HepG2 (cell line): ENCODE measurements at regions not wholly inside any gene's neighbourhood (a gene's known extent, or its start where the extent isn't known, plus 50 kb on each side); places are given as distances from the start of the nearest gene placed in this dataset.
"Not testable (repeated sequence)": the region's sequence is repeated elsewhere in the genome, so short reads cannot be mapped to it uniquely, and the experiment has no call there.

Experiments used
- ATAC-seq: fragments of 200-7000 bp; cut with Tn5 transposase; 3 replicates; pipeline ENCODE4 v1.9.1; 2020; ENCODE audit warnings: mild to moderate bottlenecking, moderate library complexity
- BruUV-seq: library from RNA; stranded (reverse); fragments of 400-500 nt; replicated peaks from 2 replicates; lab custom pipeline; 2021; lab: Mats Ljungman, UMichigan
- CTCF ChIA-PET: fragments of 300-600 bp; formaldehyde crosslinking; extraction: SDS; loops from one replicate; lab custom pipeline; 2021; ENCODE audit warnings: low total read pairs, inconsistent platforms, low intra/inter-chr PET ratio; lab: Yijun Ruan, JAX
- POLR2A ChIA-PET: fragments of 350-600 bp; sonication (Branson Sonifier 250); formaldehyde crosslinking; loops from one replicate; lab custom pipeline; 2020; ENCODE audit warnings: antibody characterized with exemption, inconsistent platforms; lab: Yijun Ruan, JAX
- DNase-seq: peaks from one replicate; pipeline ENCODE4 v3.0.0-alpha.2; 2015; ENCODE audit warnings: low spot score
- FAIRE-seq: peaks from 3 replicates; lab custom pipeline; 2011; peaks lifted over from hg19 to GRCh38; lab: Jason Lieb, UNC
- H2AFZ ChIP-seq: one replicate; pipeline ENCODE4 v1.6.1; 2011; ENCODE audit warnings: low read length, inconsistent platforms
- H3K27ac ChIP-seq: fragments of 300-600 bp; 3 replicates; pipeline ENCODE4 v1.8.0; 2011; ENCODE audit warnings: mixed run types, mild to moderate bottlenecking, mixed read lengths, low read length, inconsistent platforms; ENCODE audit not compliant: insufficient read depth; ENCODE audit errors: extremely low read length
- H3K27me3 ChIP-seq, 2 experiments: fragments of 200-600 bp in 1 of 2; 2 replicates in 1 of 2; 3 replicates in 1 of 2; pipeline versions ENCODE4 v1.6.0 to v1.8.0; 2011; ENCODE audit warnings: low read length in 2 of 2, mild to moderate bottlenecking in 2 of 2, moderate library complexity in 2 of 2, inconsistent platforms in 1 of 2; ENCODE audit not compliant: insufficient read depth in 2 of 2, control insufficient read depth in 1 of 2
- H3K36me3 ChIP-seq, 2 experiments: fragments of 200-600 bp in 1 of 2; replicated peaks in 1 of 2; 2 replicates in 1 of 2; 3 replicates in 1 of 2; pipeline versions ENCODE4 v1.5.1 to v1.8.0; 2011; ENCODE audit warnings: low read length in 2 of 2, inconsistent platforms in 1 of 2; ENCODE audit not compliant: insufficient read depth in 2 of 2, control insufficient read depth in 1 of 2
- H3K4me1 ChIP-seq: 2 replicates; pipeline ENCODE4 v1.5.1; 2012; ENCODE audit warnings: low read length, inconsistent platforms; ENCODE audit not compliant: insufficient read depth
- H3K4me2 ChIP-seq: 2 replicates; pipeline ENCODE4 v1.6.0; 2011; ENCODE audit warnings: low read depth, low read length, inconsistent platforms
- H3K4me3 ChIP-seq, 3 experiments: fragments of 200-600 bp in 1 of 3; sonication (generic), shearing (Covaris generic) in 1 of 3; replicated peaks in 1 of 3; 2 replicates each; pipeline ENCODE4 v1.5.1; 2011 to 2016; ENCODE audit warnings: low read length in 3 of 3, inconsistent platforms in 2 of 3, low read depth in 2 of 3, mild to moderate bottlenecking in 2 of 3, control low read depth in 1 of 3, mixed read lengths in 1 of 3; ENCODE audit not compliant: insufficient read depth in 1 of 3
- H3K79me2 ChIP-seq: one replicate; pipeline ENCODE4 v1.6.1; 2011; ENCODE audit warnings: low read length, inconsistent platforms; ENCODE audit not compliant: insufficient read depth
- H3K9ac ChIP-seq: 2 replicates; pipeline ENCODE4 v1.6.0; 2011; ENCODE audit warnings: mild to moderate bottlenecking, low read depth, low read length, inconsistent platforms; ENCODE audit not compliant: insufficient read depth
- H3K9me3 ChIP-seq: 2 replicates; pipeline ENCODE4 v1.5.1; 2012; ENCODE audit warnings: mild to moderate bottlenecking, low read length
- H4K20me1 ChIP-seq: 2 replicates; pipeline ENCODE4 v1.6.0; 2011; ENCODE audit warnings: inconsistent platforms, mild to moderate bottlenecking, low read length, moderate library complexity; ENCODE audit not compliant: insufficient read depth
- ERF ChIP-seq: IDR thresholded peaks from 2 replicates; pipeline ENCODE4 v1.6.1; 2018; ENCODE audit warnings: missing biosample characterization, missing genetic modification reagents
- FOSL1 ChIP-seq: sonication (generic); formaldehyde crosslinking; IDR thresholded peaks from 2 replicates; pipeline ENCODE4 v1.9.0; 2021; ENCODE audit warnings: missing genetic modification reagents, borderline replicate concordance
- FOXC1 ChIP-seq: sonication (generic); formaldehyde crosslinking; IDR thresholded peaks from 2 replicates; pipeline ENCODE4 v1.8.0; 2022; ENCODE audit warnings: mild to moderate bottlenecking, missing genetic modification reagents, borderline replicate concordance
- MAFG ChIP-seq: sonication (generic); formaldehyde crosslinking; IDR thresholded peaks from 2 replicates; pipeline ENCODE4 v1.5.1; 2020; ENCODE audit warnings: mild to moderate bottlenecking, missing genetic modification reagents
- RBAK ChIP-seq: sonication (generic); formaldehyde crosslinking; IDR thresholded peaks from 2 replicates; pipeline ENCODE4 v1.5.1; 2020; ENCODE audit warnings: mild to moderate bottlenecking, missing genetic modification reagents
- THAP11 ChIP-seq: IDR thresholded peaks from 2 replicates; pipeline ENCODE4 v1.6.1; 2016; ENCODE audit warnings: missing biosample characterization, missing genetic modification reagents
- ZBTB8A ChIP-seq: sonication (generic); formaldehyde crosslinking; IDR thresholded peaks from 2 replicates; pipeline ENCODE4 v1.4.0; 2020; ENCODE audit warnings: mild to moderate bottlenecking, low read depth, missing genetic modification reagents, borderline replicate concordance
- ZNF549 ChIP-seq: sonication (generic); formaldehyde crosslinking; IDR thresholded peaks from 2 replicates; pipeline ENCODE4 v1.5.0; 2020; ENCODE audit warnings: missing genetic modification reagents
- ZNF780A ChIP-seq: sonication (generic); formaldehyde crosslinking; IDR thresholded peaks from 2 replicates; pipeline ENCODE4 v1.8.0; 2022; ENCODE audit warnings: mild to moderate bottlenecking, missing genetic modification reagents, moderate library complexity
- ZSCAN5A ChIP-seq: sonication (generic); formaldehyde crosslinking; IDR thresholded peaks from 2 replicates; pipeline ENCODE4 v1.8.0; 2022; ENCODE audit warnings: mild to moderate bottlenecking, missing genetic modification reagents, borderline replicate concordance
- WGBS: methylation state at CpG from one replicate; pipeline ENCODE4 v1.1.6; 2017; ENCODE audit warnings: low lambda C conversion rate; 5-methylcytosine and 5-hydroxymethylcytosine counted together
- in situ Hi-C: cut with HindIII; loops from 2 replicates; pipeline ENCODE4 v1.10.0; 2017; ENCODE audit warnings: low pct_unique_long_range_greater_than_20kb; ENCODE audit not compliant: extremely low pct_ligation_motif_present
- intact Hi-C: fragments of 100-400 bp; cut with micrococcal nuclease; formaldehyde crosslinking; loops from one replicate; pipeline ENCODE4 v1.10.0; 2022; ENCODE audit not compliant: unreplicated experiment

- Histone ChIP-seq H3K4me3 (no peak overlapping the region), H4K20me1 (0 out of 2 replicates have a peak, but pooled peaks cover 2% of the 10 kb centered on the region), H3K4me1 (peaks cover 14% of the 10 kb centered on the region), H3K79me2 (peaks cover 2% of the 10 kb centered on the region), H3K27me3 (no peaks in the 10 kb centered on the region; a peak in 1 of 5 replicates), H2AFZ (no peak overlapping the region)
- TF ChIP-seq MAFG (no peak), THAP11 (CRISPR knock-in tag) (no peak), FOXC1 (CRISPR knock-in tag) (no peak), ZSCAN5A (CRISPR knock-in tag) (no peak), ZNF549 (CRISPR knock-in tag) (no peak), ZNF780A (CRISPR knock-in tag) (no peak), RBAK (CRISPR knock-in tag) (no peak), ERF (no peak), FOSL1 (CRISPR knock-in tag) (no peak), ZBTB8A (CRISPR knock-in tag) (no peak)
- TF ChIP-seq, all 625 proteins: peak for 0
- no peak for FAIRE-seq
- in situ Hi-C loops (no loop called here), intact Hi-C loops (no loop called here)
- ChIA-PET CTCF (no interaction called here), POLR2A (no interaction called here)
- Histone ChIP-seq H3K36me3 (no peaks in the 10 kb centered on the region), H3K4me2 (no peak overlapping the region), H3K9me3 (no peaks in the 10 kb centered on the region), H3K9ac (no peak overlapping the region), H3K27ac (no peak overlapping the region)
- no TSS peak for BruUV-seq
- ATAC-seq, result no peak
- no peak for DNase-seq
These were observed 135.8 kb upstream of the TMEM168 start for GRCh38 chr7:112926018-112926417.

- H3K27ac ChIP-seq, H3K4me1 ChIP-seq, in situ Hi-C loops, CTCF ChIA-PET, H3K79me2 ChIP-seq, FAIRE-seq, H3K36me3 ChIP-seq, H3K4me3 ChIP-seq, H3K9me3 ChIP-seq, BruUV-seq, H2AFZ ChIP-seq, H3K4me2 ChIP-seq, H4K20me1 ChIP-seq, intact Hi-C loops, ATAC-seq, DNase-seq, H3K9ac ChIP-seq, H3K27me3 ChIP-seq, POLR2A ChIA-PET: not testable (repeated sequence)
- WGBS, result 100% methylated on average over 3 of the region's 25 CpGs
These were observed 132.4 kb upstream of the TMEM168 start for GRCh38 chr7:112922546-112922945.

GRCh38 chr7:112916431-112916830 lies 126.2 kb upstream of the TMEM168 start:
- in situ Hi-C loops, H3K9me3 ChIP-seq, H3K4me1 ChIP-seq, H3K79me2 ChIP-seq, H3K36me3 ChIP-seq, CTCF ChIA-PET, FAIRE-seq, H3K4me2 ChIP-seq, POLR2A ChIA-PET, H3K27me3 ChIP-seq, ATAC-seq, H4K20me1 ChIP-seq, DNase-seq, H2AFZ ChIP-seq, H3K27ac ChIP-seq, H3K9ac ChIP-seq, H3K4me3 ChIP-seq, BruUV-seq: not testable (repeated sequence)
- intact Hi-C loops, result loop anchor here (1.0 kb wide), 1 partner anchor 45 kb away; no protein-coding TSS in a partner anchor
- WGBS, result 97% methylated on average over 12 of the region's 18 CpGs
